Sciatic nerve (tissue), 2 donors: ENCODE measurements at regions not wholly inside any gene's neighbourhood (a gene's known extent, or its start where the extent isn't known, plus 50 kb on each side); places are given as distances from the start of the nearest gene placed in this dataset.

Experiments
- ATAC-seq: fragments of 200-7000 bp; cut with Tn5 transposase; one replicate; pipeline ENCODE4 v1.9.1; 2020; ENCODE audit warnings: mild to moderate bottlenecking, moderate library complexity
- DNase-seq: peaks from one replicate; pipeline ENCODE4 v3.0.0-alpha.2; 2020; ENCODE audit warnings: low spot score
- intact Hi-C: fragments of 100-400 bp; cut with DNase I; formaldehyde crosslinking; loops from one replicate; pipeline ENCODE4 v1.14.2; 2022
- donor health status: DM: no; HTN: no; CAD: no.
- donor health status: DM: no; HTN: no; CAD: no.

DNA sequence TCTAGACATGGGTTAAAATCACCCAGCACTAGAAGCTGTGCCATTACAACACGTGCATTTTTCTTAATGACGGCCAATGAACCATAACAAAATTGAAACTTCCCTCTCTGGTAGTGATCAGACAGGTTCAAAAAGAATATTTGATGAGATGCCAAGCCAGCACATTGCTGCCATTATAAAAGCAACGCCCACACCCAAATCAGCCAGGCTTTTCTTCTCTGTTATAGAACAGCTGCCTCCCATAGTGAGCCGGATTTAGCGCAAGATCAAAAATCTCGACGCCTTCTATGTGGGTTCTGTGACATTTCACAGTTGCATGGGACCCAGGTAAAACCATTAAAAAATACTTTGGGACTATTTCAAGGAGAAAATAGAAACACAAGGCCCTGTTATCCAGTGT, 1158.0 kb downstream of the EFNB2 start:
- no peak for ATAC-seq
- intact Hi-C loops = loop anchor here (5.0 kb wide), 1 partner anchor 515 kb away; no protein-coding TSS in a partner anchor
- no peak for DNase-seq

DNA sequence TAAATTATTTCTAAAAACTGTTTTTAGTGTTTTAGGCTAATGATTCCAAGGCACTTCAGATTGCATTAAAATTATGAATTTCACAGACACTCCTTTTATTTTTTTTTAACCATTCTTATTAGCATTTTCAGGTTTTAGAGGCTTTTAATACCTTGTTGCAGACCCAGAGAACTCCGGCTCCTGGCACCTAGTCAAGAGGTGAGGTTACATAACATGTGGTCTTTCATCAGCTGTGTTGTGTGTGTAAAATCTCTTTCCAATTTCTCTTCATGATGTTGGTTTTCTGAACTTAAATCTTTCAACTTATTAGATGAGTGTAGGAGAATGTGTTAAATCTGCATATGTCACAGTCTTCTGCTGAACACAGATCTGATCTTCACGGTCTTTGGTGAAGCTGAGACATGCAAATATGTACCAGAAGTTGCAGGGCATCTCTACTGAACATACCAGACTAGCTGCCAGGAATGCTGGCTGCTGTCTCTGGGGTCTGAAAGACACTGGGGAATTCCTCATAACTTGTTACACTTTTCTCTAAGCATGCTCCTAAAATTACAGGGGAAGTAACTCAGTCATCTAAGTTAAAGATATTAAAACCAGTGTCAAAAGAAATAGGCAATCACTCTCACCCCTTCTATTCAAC, 1165.3 kb downstream of the EFNB2 start:
- DNase-seq (no peak), ATAC-seq (no peak)
- intact Hi-C loops = no loop called here

- intact Hi-C loops = no loop called here
- DNase-seq = no peak
- ATAC-seq = no peak
Observed at GRCh38 chr13:105368781-105369180, 1166.7 kb downstream of the EFNB2 start.

DNA sequence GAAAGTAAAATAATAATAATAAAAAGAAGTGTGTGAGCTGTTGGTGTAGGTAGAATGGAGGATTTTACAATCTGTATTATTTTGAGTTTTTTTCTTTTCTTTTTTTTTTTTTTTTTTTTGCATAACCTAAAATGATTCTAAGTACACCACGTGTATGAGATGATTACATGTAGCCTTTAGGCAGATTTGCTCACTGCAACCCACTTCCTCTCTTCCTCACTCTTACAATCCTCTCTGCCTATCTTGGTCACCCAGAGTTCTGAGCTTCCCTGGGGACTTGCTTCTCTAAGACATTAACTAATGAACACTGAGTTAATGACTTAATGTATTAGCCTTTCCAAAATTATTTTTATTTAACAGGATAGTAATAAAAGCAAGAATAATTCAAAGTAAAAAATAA, 1169.6 kb downstream of the EFNB2 start:
- intact Hi-C loops = no loop called here
- ATAC-seq (no peak), DNase-seq (no peak)

- no peak for ATAC-seq
- intact Hi-C loops = no loop called here
- no peak for DNase-seq
Observed at GRCh38 chr13:105365021-105365550, 1170.4 kb downstream of the EFNB2 start.

- DNase-seq (no peak), ATAC-seq (no peak)
- intact Hi-C loops = no loop called here
Observed at GRCh38 chr13:105364191-105364590, 1171.3 kb downstream of the EFNB2 start.

GRCh38 chr13:105363261-105364190, 1171.9 kb downstream of the EFNB2 start:
- peak; percentile 83 for ATAC-seq
- intact Hi-C loops = no loop called here
- no peak for DNase-seq

- DNase-seq (no peak), ATAC-seq (no peak)
- intact Hi-C loops = no loop called here
Observed at GRCh38 chr13:105353654-105354053, 1181.8 kb downstream of the EFNB2 start.

DNA sequence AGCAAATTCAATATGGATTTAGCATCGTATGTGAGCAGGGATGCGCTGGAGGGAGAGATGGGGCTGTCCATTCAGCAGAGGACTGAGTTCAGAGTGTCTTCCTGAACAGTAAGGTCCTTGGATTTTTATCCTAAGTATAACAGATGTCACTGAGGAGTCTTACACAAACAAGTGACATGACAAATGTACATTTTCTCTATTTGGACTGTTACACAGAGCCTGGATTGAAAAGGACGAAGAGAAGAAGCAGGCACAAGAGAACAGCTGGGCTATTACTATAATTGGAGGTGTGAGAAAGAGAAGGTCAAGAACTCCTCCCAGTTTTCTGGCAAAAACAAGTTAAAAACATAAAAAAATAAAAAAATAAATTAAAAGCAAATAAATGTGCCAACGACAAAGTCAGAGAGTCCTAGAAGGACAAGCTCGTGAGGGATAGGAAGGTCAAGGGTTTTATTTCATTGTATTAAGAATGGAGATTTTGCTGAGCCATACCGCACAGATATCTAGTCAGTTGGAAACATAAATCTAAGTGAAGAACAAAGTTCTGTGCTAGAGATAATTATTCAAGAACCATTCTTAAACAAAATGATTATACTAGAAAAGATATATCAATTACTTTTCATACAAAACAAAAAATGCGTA, 1186.3 kb downstream of the EFNB2 start:
- intact Hi-C loops = no loop called here
- DNase-seq (no peak), ATAC-seq (peak; percentile 41)

DNA sequence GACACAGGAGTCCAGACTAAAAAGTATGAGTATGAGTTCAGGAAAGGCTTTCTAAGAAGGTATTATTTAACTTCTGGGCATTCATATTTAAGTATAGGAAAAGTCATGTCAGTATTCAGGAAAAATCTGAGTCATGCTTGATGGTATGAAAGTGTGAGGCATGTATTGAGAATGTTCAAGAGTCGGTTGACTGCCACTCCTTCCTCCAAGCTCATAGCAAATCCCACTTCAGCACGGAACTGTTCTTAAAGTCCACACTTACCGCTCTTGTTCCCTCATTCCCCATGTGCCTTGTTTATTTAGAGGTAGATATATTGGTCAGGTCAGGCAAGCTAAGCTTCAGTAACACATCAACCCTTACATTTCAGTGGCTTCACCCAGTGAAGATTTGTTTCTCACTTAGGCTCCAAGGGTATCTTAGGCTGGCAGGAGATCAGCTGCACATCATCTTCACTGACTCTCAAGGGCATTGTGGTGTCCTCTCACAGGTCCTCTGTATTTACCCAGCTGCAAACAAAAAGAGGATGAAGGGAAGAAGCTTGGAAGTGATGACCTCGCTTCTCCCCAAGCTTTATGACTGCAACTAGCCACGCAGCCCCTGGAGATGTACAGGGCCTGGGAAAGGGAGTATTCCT, 1189.2 kb downstream of the EFNB2 start:
- intact Hi-C loops = no loop called here
- ATAC-seq (peak; percentile 51), DNase-seq (no peak)

- DNase-seq (no peak), ATAC-seq (no peak)
- intact Hi-C loops = no loop called here
Observed at GRCh38 chr13:105345730-105346129, 1189.7 kb downstream of the EFNB2 start.

DNA sequence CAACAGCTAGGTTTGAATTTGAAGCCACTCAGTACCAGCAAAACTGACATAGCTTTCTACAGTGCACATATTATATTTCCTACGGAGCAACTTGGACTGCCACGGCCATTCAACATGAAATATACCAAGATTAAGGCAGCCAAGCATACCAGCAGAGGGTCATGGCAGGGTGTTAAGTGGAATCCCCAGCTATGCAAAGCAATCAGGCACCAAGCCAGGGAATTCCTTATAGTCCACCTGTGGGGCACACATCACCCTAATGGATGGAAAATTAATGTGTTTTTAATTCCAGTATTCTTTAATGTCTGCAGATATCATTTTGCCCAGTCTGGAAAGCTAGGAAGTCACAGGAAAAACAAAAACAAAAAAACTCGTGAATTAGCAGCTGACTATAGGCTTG, 1190.3 kb downstream of the EFNB2 start:
- DNase-seq (no peak), ATAC-seq (no peak)
- intact Hi-C loops = no loop called here

DNA sequence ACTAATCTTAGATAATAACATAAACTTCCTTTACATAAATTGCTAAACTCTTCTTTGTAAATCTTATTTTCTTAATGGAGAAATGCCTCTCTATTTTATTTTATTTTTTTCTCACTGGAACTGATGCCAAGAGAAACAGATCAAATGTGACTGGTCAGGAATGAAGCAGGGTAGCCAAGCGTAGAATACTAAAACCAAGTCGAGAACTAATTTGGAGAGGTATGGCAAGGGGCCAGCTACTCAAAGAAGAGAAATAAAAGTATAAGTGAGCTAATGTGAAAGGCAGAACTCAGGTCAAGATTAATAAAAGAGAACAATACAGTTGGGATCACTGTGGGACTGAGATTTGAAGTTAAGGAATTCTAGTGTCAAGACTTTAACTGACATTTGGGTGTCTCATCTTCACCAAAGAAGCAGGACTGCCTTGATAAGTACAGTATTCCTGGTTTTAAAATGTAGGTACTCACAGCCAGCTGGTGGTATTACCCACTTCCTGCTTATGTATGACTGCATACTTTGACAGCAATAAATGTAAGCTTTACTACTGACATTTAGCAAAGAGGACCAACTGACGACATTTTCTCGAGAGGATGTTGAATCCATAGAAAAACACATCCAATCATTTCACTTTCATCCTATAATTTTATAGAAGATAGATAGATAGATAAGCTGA, 1192.2 kb downstream of the EFNB2 start:
- DNase-seq (no peak), ATAC-seq (no peak)
- intact Hi-C loops = no loop called here

DNA sequence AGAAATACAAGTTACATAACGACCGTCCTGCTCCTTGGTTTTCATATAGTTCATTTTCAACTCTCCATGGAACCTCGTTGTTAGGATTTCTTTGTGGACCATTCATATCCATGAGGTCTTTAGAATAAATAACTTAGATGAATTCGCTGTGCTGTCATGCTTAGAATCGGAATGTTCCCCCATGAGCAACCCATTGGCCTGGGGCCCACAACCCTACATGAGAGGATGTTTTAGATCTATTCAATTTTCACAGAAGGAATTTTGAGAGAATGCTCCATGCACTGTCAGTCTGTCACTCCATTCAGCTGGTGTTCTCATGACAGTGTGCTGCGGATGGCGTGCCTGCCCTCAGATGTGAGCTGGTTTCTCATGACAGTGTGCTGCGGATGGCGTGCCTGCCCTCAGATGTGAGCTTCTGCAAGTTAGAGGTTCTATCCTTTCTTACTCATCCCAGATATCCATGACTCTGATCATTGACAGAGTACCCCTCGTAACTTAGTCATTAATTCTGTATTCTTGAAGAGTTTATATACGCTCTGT, 1193.1 kb downstream of the EFNB2 start:
- intact Hi-C loops = no loop called here
- no peak for DNase-seq
- ATAC-seq = no peak

- no peak for ATAC-seq
- intact Hi-C loops = no loop called here
- no peak for DNase-seq
Observed at GRCh38 chr13:105341758-105342157, 1193.7 kb downstream of the EFNB2 start.

GRCh38 chr13:105341256-105341655, 1194.2 kb downstream of the EFNB2 start:
- ATAC-seq (no peak), DNase-seq (no peak)
- intact Hi-C loops = no loop called here

- intact Hi-C loops = no loop called here
- ATAC-seq = no peak
- no peak for DNase-seq
Observed at GRCh38 chr13:105340061-105340606, 1195.3 kb downstream of the EFNB2 start.

DNA sequence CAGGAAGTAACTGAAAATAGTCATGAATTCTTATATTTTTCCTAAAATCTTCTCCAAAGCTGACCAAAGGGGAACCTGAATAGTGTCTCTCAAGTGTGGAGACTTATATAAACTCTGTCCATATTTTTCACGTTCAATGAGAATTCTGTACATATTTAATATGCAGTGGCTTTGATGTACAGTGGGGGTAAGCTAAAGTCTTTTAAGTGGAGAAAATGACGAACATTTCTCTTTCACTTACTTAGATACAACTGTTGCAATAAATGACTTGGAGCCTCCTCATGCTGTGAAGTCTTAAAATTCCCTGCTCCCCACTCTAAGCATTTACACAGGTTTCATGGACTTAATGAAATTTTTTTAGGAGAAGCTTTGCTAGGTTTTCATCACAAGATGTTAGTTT, 1196.7 kb downstream of the EFNB2 start:
- intact Hi-C loops = no loop called here
- DNase-seq (no peak), ATAC-seq (no peak)
